Neutrophil (primary cell): ENCODE measurements at regions not wholly inside any gene's neighbourhood (a gene's known extent, or its start where the extent isn't known, plus 50 kb on each side); places are given as distances from the start of the nearest gene placed in this dataset.

Experiments used
- H3K27ac ChIP-seq: fragments of 200-600 bp; sonication (generic); 2 replicates; pipeline ENCODE4 v1.5.1; 2016; ENCODE audit warnings: mild to moderate bottlenecking, moderate library complexity
- H3K27me3 ChIP-seq: fragments of 200-600 bp; sonication (generic); 2 replicates; pipeline ENCODE4 v1.6.0; 2016; ENCODE audit warnings: mild to moderate bottlenecking
- H3K36me3 ChIP-seq: fragments of 200-600 bp; sonication (generic); 2 replicates; pipeline ENCODE4 v1.5.1; 2017
- H3K4me1 ChIP-seq, 2 experiments: fragments of 200-600 bp in 1 of 2; sonication (generic) in 1 of 2; 1 replicate in 1 of 2; 2 replicates in 1 of 2; pipeline versions ENCODE4 v1.5.1 to v1.6.1; 2013 to 2016; ENCODE audit warnings: low read depth in 1 of 2, low read length in 1 of 2, mild to moderate bottlenecking in 1 of 2, moderate library complexity in 1 of 2; ENCODE audit not compliant: control insufficient read depth in 1 of 2, insufficient read depth in 1 of 2
- H3K4me3 ChIP-seq, 2 experiments: fragments of 200-600 bp in 1 of 2; sonication (generic) in 1 of 2; 1 replicate in 1 of 2; 2 replicates in 1 of 2; pipeline ENCODE4 v1.5.1; 2013 to 2016; ENCODE audit warnings: low read depth in 1 of 2, low read length in 1 of 2, mild to moderate bottlenecking in 1 of 2, moderate library complexity in 1 of 2
- H3K9me3 ChIP-seq: fragments of 200-600 bp; sonication (generic); 2 replicates; pipeline ENCODE4 v1.5.1; 2016
- TF ChIP-seq, protein P1 (sequence below): fragments of 200-600 bp; sonication (generic); IDR thresholded peaks from 2 replicates; pipeline ENCODE4 v1.5.1; 2016; ENCODE audit warnings: antibody characterized with exemption

DNA sequence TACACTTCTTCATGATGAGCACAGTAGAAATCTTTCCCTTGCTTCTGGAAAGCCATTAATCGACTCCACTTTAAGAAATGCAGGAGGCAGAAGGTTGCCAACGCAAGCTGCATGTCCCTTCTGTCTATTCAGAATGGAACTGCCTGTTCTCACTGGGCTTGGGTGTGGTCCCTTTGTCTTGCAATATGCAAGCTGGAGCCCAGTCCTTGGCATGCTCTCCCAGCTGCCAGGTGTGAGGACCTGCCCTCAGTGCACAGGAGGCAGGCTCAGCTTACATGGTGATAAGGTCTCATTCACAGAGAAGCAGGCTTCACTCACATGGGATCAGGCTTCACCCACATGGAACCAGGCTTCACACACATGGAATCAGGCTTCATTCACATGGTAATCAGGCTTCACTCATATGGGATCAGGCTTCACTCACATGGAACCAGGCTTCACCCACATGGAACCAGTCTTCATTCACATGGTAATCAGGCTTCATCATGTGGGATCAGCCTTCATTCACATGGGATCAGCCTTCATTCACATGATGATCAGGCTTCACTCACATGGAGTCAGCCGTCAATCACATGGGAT, 59.2 kb upstream of the USP47 start:
- TF ChIP-seq, protein P1, sequence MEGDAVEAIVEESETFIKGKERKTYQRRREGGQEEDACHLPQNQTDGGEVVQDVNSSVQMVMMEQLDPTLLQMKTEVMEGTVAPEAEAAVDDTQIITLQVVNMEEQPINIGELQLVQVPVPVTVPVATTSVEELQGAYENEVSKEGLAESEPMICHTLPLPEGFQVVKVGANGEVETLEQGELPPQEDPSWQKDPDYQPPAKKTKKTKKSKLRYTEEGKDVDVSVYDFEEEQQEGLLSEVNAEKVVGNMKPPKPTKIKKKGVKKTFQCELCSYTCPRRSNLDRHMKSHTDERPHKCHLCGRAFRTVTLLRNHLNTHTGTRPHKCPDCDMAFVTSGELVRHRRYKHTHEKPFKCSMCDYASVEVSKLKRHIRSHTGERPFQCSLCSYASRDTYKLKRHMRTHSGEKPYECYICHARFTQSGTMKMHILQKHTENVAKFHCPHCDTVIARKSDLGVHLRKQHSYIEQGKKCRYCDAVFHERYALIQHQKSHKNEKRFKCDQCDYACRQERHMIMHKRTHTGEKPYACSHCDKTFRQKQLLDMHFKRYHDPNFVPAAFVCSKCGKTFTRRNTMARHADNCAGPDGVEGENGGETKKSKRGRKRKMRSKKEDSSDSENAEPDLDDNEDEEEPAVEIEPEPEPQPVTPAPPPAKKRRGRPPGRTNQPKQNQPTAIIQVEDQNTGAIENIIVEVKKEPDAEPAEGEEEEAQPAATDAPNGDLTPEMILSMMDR = no peak
- Histone ChIP-seq H3K4me3 (no peak overlapping the region), H3K9me3 (no peaks in the 10 kb centered on the region), H3K27ac (no peak overlapping the region), H3K36me3 (no peaks in the 10 kb centered on the region), H3K4me1 (no peaks in the 10 kb centered on the region), H3K27me3 (peaks cover 53% of the 10 kb centered on the region)

DNA sequence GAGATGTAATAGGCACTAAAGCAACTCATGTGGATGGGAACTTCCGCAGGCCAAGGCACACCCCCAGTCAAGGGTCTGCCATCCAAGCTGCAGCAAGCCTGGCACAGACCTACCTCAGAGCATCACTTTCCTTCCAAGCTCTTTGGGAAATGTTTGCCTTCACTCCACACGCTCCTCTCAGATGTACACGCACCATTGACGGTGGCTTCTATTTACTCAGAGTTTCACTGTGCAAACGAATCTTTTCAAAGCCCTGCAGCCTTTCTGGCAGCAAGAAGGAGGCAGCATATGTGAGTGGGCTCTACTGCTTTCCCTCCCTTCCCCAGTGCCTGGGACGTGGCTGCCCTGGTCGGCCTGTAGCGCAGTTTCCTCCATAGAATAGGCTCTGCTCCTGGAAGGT, 60.9 kb upstream of the USP47 start:
- no peak overlapping the region for H3K4me3 ChIP-seq
- no peaks in the 10 kb centered on the region for H3K36me3 ChIP-seq
- no peak overlapping the region for H3K27ac ChIP-seq
- no peaks in the 10 kb centered on the region for H3K9me3 ChIP-seq
- TF ChIP-seq, protein P1 = no peak
- peaks cover 66% of the 10 kb centered on the region for H3K27me3 ChIP-seq
- no peaks in the 10 kb centered on the region for H3K4me1 ChIP-seq

DNA sequence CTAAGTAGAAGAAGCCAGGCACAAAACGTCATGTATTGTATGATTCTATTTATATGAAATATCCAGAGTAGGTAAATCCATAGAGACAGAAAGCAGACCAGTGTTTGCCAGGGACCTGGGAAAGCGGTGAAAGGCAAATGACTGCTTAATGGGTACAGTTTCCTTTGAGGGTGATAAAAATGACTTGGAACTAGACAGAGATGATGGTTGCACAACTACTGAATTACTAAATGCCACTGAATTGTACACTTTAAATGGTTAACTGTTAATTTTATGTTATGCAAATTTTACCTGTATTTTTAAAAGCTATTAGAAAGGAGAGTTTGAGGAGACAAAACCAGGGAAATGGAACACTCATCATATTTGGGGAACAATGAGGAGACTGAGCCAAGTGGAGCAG, 61.8 kb upstream of the USP47 start:
- Histone ChIP-seq H3K9me3 (no peaks in the 10 kb centered on the region), H3K27me3 (peaks cover 72% of the 10 kb centered on the region), H3K36me3 (no peaks in the 10 kb centered on the region), H3K27ac (no peak overlapping the region), H3K4me3 (no peak overlapping the region), H3K4me1 (no peaks in the 10 kb centered on the region)
- TF ChIP-seq, protein P1 = no peak

DNA sequence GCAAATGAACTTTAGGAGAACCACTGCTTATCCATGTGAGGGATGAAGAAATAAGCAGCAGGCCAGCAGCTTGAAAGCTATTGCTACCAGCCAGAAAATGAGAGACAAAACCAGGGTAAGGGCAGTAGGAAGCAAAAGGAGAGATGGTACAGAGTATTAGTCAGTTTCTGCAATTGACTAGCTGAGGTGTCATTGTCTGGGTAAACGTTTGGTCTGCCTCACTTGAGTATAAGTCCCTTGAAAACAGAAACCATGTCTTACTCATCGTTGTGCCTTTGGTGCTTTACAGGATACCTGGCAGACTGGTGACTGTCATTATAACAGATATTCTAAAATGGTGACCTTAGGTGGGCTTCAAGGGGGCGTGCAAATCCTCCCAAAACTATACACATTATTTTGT, 63.9 kb upstream of the USP47 start:
- no peak overlapping the region for H3K4me3 ChIP-seq
- no peaks in the 10 kb centered on the region for H3K4me1 ChIP-seq
- no peak overlapping the region for H3K27ac ChIP-seq
- peaks cover 80% of the 10 kb centered on the region for H3K27me3 ChIP-seq
- H3K9me3 ChIP-seq = no peaks in the 10 kb centered on the region
- no peaks in the 10 kb centered on the region for H3K36me3 ChIP-seq
- TF ChIP-seq, protein P1 = no peak

DNA sequence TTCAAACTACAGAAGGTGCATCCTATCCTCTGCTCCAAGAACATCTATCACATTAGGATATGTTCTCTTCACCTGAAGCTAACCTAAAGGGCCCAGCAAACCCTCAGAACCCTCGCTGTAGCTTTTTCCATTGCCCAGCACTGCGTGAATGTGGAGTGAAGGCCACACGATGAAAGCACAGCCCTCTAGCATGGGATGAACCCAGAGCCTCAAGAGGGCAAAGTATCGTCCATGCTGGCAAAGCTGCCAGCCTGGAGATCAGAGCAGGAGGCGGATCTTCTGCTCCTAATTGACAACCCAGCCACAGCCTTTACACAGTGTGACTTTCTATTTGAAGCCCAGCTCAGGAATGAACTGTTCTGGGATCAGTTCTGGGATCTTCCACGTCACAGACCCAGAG, 65.1 kb upstream of the USP47 start:
- TF ChIP-seq, protein P1 = no peak
- no peak overlapping the region for H3K4me3 ChIP-seq
- no peaks in the 10 kb centered on the region for H3K36me3 ChIP-seq
- no peak overlapping the region for H3K27ac ChIP-seq
- H3K4me1 ChIP-seq = no peaks in the 10 kb centered on the region
- H3K27me3 ChIP-seq = peaks cover 71% of the 10 kb centered on the region
- no peaks in the 10 kb centered on the region for H3K9me3 ChIP-seq

DNA sequence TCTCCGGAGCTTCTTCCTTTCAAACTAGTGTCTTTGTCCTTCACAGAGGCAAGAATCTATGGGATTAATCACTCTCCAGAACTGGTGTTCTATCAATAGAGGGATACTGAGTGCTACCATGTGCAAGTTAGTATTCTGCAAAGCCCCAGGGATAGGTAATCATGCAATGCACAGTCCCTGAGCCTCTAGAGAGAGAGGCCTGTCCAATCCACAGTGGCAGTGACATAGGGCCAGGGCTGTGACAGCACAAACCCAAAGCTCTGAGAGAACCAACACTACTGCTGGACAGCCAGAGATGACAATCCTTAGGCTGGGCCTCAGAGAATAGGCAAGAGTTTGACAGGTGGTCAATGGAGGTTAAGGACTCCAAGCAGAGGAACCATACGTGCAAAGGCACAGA, 66.8 kb upstream of the USP47 start:
- Histone ChIP-seq H3K27ac (no peak overlapping the region), H3K27me3 (peaks cover 61% of the 10 kb centered on the region), H3K36me3 (no peaks in the 10 kb centered on the region), H3K9me3 (no peaks in the 10 kb centered on the region), H3K4me1 (no peaks in the 10 kb centered on the region), H3K4me3 (no peak overlapping the region)
- TF ChIP-seq, protein P1 = no peak
